Stomach (tissue), 4 donors: ENCODE measurements at regions not wholly inside any gene's neighbourhood (a gene's known extent, or its start where the extent isn't known, plus 50 kb on each side); places are given as distances from the start of the nearest gene placed in this dataset.

ENCODE experiments used
- CTCF ChIP-seq, 7 experiments: fragments of 450-650 bp in 4 of 7; fragments of 200-600 bp in 3 of 7; sonication (generic) in 3 of 7; IDR thresholded peaks; one replicate each; pipeline ENCODE4 v1.5.1; 2016 to 2019; ENCODE audit warnings: antibody characterized with exemption in 7 of 7, control low read depth in 2 of 7, mild to moderate bottlenecking in 1 of 7
- EP300 ChIP-seq: sonication (generic); formaldehyde crosslinking; IDR thresholded peaks from one replicate; pipeline ENCODE4 v1.6.1; 2017; ENCODE audit warnings: antibody characterized with exemption
- POLR2A ChIP-seq, 4 donors: fragments of 450-650 bp; IDR thresholded peaks; one replicate each; pipeline ENCODE4 v1.6.1; 2016; ENCODE audit warnings: antibody characterized with exemption in 4 of 4, control low read depth in 2 of 4, mild to moderate bottlenecking in 1 of 4, moderate library complexity in 1 of 4

GRCh38 chr7:84783141-84783778 is 403.6 kb downstream of the SEMA3D start:
- TF ChIP-seq CTCF (IDR thresholded peaks at IDR 0.05) (no peak), POLR2A (IDR thresholded peaks at IDR 0.05) (no peak), EP300 (no peak)
